NCI-H524 (cell line): ENCODE measurements at regions not wholly inside any gene's neighbourhood (a gene's known extent, or its start where the extent isn't known, plus 50 kb on each side); places are given as distances from the start of the nearest gene placed in this dataset.

Source experiments
- DNase-seq, 2 experiments: peaks; one replicate each; lab custom pipeline; 2025; lab: John Stamatoyannopoulos, UW

- DNase-seq, result no peak
Measured at GRCh38 chr7:35386816-35387706, 133.2 kb upstream of the TBX20 start.

DNA sequence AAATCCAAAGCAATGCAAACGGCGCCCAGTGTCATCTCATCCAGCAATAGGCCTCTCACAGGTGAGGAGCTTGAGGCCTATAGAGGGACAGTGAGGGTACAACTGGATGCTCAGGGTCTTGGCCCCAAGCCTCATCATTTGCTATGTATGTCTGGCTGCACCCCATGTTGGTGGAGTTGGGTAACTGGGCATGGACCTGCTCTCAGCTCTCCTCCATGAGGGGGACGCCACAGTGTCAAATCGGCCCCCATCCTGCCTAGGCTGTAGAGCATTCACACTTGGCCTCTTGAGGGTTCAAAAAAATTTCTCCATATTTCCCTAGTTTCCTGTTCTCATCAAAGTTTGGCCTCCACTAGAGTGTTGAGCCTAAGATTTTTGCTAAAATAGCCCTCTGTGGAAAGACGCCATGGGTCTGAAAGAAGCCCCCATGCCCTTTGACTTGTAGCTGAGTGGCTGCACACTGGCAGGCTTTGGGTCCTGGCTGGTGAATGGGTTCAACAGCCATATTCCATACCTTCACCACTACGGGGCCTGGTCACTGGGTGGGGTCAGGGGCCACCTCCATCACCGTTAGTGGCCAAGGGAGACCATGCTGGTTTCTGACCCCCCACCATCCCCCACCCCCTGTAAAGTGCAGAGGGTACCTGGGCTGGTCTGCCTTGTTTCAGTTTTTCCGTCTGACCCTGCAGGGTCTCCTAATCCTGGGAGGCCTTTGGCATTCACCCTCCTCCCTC, 132.3 kb upstream of the TBX20 start:
- no peak for DNase-seq

DNA sequence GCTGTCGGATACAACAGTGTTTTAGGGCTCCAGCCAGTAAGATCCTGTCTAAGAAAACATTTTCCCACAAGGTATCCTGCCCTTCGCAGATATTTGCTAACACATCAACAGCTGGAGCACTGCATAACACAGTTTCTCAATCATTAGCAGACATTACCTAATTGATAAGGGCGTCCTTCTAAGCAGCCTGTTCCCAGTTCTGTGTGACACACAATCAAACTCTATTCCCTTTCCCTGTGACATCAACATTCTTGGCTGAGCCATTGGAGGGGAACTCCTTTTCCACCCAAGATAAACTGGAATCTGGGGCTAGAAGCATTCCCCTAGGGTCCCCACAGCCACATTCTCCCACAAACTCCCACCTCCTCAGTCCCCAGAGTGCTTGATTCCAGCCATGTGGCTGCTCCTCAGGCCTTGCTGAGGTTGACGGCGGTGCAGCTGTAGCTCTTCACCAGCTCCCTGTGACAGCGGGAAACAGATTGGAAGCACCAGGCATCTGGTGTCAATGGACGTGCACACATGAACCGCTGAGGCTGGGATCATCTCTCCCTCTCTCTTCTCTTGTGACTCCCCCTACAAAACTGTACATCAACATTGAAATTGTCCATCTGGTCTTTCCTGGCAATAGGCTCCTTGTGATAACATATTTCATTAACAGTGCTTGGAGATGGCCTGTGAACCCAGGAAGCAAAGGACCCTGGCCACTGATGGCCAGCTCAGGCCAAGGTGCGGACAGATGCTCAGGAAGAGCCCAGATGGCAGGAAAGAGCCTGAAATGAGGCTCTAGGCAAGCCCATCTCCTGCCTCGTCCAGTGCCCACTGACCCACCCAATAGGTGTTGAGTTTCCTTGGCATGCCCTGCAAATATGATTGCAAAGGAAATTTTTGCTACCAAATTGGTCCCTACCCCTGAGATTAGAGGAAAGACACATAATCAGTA, 131.1 kb upstream of the TBX20 start:
- peak; percentile 1 to 65 for DNase-seq

GRCh38 chr7:35380739-35381224, 126.9 kb upstream of the TBX20 start:
- no peak for DNase-seq

DNA sequence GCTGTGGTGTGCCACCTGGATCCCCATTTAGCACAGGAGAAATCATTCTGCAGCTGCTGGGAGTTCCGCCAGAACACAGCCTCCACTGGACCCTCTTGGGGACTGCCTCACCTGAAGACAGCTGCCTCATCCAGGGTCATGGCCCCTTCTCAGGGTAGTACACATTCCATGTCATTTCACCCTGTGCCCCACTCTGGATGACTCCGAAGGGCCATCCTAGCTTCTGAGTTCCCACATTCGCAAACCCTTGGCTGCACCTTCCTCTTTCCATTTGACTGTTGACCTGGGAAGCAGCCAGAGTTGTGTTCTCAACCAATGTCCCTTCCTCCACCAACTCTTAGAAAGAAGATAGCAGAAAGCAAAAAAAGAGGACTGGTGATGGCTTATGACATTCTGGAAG, 125.6 kb upstream of the TBX20 start:
- no peak for DNase-seq

DNA sequence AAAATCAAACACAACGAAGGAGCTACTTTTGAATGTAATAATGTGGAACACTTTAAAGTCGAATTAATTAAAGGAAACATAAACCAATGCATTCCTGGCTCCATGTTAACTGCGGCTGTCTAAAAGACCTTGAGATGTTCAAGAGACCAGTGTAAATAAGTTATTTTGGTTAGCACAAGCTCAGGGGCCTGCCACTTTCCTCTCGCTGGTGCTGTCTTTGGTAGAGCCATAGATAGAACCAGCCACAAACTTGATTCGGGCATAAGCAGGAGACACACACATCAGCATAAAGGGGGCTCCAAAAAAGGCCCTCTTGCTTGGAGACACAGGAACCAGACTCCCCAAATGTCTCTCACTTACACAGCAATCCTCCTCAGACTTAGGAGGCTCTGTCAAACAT, 121.6 kb upstream of the TBX20 start:
- DNase-seq, result no peak

DNA sequence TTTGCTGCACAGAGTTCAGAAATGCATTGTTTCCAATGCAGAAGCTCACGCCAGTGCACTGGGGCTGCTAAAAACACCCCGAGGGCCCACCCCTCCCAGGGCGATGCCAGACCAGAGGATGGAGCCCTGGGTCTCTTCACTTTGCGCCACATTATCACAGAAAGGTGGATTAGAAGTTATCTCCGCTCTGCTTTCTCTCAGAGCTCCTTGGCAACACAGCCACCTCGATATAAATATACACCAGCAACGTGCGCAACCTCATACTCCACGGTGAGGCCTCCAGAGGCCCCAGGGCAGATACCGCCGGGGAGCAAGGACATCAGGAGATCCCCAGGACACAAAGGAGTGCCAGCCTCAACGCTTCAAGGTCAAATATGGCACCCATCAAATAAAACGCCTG, 121.0 kb upstream of the TBX20 start:
- DNase-seq, result no peak

GRCh38 chr7:35371221-35371620, 117.3 kb upstream of the TBX20 start:
- DNase-seq, result no peak

DNA sequence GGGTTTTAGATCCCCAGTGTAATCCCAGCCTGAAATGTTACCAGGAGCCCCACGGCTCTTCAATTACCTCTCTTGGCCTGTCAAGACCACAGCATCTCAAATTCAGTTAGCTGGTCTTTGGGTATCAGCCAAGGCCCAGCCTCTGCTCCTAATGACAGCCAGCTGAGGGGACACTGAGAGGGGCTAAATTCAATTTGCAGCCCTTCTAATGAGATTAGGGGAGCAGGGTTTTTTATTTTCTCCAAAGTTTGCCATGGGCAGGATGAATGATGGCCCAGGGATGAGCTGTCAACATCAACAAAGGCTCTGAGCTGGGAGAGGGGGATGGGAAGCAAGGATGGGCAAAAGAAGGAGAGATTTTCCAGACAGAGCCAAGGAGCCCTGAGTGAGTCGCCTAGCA, 116.8 kb upstream of the TBX20 start:
- no peak for DNase-seq

DNA sequence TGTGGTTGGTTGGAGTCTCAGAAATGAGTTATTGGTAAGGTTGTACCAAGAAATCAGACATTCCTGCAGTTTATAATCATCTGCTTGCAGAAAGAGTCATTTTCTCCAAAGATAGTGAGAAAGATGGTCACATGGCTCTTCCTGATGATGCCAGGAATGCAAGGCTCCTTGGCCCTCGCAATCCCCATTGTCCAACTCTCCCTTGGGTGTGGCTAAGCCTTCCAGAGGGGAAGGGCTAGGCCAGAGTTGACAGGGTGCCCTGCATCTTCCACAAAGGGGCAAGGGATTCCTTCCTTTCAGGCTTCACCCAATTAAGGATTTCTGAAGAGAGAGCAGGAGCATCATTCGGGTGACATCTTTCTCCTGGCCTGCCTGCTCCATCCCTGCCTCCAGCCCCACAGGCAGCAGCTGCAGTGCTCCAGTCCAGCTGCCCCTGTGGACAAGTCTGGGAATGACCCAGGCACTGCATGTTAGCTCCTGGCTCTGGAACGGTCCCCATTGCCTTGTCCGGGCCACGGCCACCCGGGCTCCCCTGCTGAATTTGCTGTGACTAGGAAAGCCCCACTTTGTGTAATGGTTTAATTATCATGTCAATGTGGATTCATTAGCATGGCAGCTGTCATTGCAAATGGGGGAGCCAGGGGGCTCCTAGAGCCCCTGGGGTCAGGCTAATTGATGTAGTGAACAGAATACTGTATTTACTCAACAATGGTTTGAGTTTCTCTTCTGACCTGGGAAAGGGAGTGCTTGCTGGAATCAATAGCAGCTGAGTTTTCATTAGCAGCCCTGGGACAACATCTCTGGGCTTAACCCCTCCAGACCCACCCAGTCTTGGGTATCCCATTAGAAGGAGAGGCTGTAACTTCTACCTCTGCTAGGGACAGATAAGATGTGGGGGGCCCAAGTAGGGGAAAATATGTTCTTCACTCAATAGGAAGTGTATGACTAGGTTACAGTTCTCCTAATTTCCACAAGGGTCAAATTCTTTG, 112.6 kb upstream of the TBX20 start:
- no peak for DNase-seq

GRCh38 chr7:35365523-35365922, 111.6 kb upstream of the TBX20 start:
- DNase-seq, result no peak

GRCh38 chr7:35362341-35362740, 108.4 kb upstream of the TBX20 start:
- DNase-seq, result no peak

GRCh38 chr7:35359423-35359822, 105.5 kb upstream of the TBX20 start:
- no peak for DNase-seq

DNA sequence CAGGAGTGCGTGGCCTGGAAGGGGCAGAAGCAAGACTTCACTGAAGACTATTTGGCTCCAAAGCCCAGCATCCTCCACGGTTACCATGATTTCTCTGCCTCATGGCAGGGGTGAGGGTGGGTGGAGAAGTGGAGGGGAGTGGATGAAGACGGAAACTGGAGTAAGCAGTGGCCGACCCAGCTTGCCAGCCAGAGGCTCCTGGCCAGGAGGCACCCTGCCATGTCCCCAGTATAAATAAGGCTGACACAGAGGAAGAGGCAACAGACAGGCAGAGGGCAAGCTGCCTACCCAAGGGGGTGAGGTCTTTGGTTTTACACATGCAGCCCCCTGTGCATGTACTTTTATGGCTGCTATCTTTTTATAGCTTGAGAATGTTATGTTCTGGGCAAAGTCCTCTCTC, 102.6 kb upstream of the TBX20 start:
- DNase-seq, result no peak

DNA sequence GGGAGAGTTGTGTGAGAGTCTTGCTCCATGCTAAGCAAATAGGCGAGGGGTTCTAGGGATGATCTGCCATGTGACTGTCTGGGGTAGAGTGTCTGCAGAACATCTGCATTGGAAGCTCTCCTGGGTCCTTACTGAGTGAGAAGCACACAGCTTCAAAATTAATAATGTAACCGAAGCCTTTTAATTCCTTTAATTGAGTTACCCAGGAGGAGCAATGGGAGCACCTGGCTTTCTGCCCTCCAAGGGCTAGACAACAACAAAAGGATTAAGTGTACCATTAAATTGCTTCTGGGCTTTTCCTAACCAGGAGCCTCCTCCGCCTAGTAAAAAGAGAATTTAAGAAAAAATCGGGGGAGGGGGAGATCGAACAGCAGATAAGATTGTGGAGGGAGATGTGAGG, 102.0 kb upstream of the TBX20 start:
- peak; percentile 71 to 89 for DNase-seq

DNA sequence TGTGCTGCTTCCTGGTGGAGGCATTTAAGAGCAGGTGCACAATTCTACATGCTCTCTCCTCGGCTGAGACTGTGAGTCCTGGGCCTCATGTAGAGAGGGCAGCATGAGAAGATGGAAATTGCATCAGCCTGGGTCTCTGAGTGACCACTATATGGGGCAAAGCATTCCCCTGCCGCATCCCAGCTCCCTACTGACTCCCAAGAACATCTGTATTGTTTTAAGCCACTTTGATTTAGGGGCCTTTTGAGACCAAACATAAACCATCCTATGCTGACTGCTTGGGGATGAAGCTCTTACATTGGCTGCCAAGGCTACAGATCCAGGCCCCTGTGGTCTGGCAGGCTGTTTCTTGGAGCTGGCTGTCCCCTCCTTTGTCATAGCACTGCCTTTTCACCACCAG, 101.3 kb upstream of the TBX20 start:
- no peak for DNase-seq

- DNase-seq, result no peak
Measured at GRCh38 chr7:35353481-35353880, 99.6 kb upstream of the TBX20 start.

- no peak for DNase-seq
Measured at GRCh38 chr7:35351466-35351865, 97.6 kb upstream of the TBX20 start.

- DNase-seq, result no peak
Measured at GRCh38 chr7:35348611-35349400, 94.9 kb upstream of the TBX20 start.

- DNase-seq, result no peak
Measured at GRCh38 chr7:35342786-35343185, 88.9 kb upstream of the TBX20 start.
